ENCODE measurements at regions not wholly inside any gene's neighbourhood (a gene's known extent, or its start where the extent isn't known, plus 50 kb on each side); places are given as distances from the start of the nearest gene placed in this dataset.

- TF ChIP-seq CTCF (IDR thresholded peaks at IDR 0.05) (no peak), POLR2A (IDR thresholded peaks at IDR 0.05) (no peak)
Measured at GRCh38 chr11:15858881-15859280, 497.5 kb downstream of the SOX6 start.
